Tibial nerve (tissue), 4 donors: ENCODE measurements at regions not wholly inside any gene's neighbourhood (a gene's known extent, or its start where the extent isn't known, plus 50 kb on each side); places are given as distances from the start of the nearest gene placed in this dataset.

ENCODE experiments used
- DNase-seq, 2 donors: peaks; one replicate each; pipeline ENCODE4 v3.0.0-alpha.2; 2019; ENCODE audit warnings: low spot score in 2 of 2
- H3K27ac ChIP-seq, 4 donors: fragments of 200-600 bp; sonication (generic) in 3 of 4; one replicate each; pipeline ENCODE4 v1.5.1; 2017 to 2019; ENCODE audit warnings: mild to moderate bottlenecking in 1 of 4
- H3K27me3 ChIP-seq, 2 donors: fragments of 200-600 bp; sonication (generic) in 1 of 2; one replicate each; pipeline versions ENCODE4 v1.5.1 to v1.6.0; 2017 to 2019
- H3K36me3 ChIP-seq, 3 donors: fragments of 200-600 bp; sonication (generic); one replicate each; pipeline ENCODE4 v1.5.1; 2018 to 2019
- H3K4me1 ChIP-seq, 4 donors: fragments of 200-600 bp; sonication (generic) in 3 of 4; one replicate each; pipeline ENCODE4 v1.5.1; 2017 to 2019
- H3K4me3 ChIP-seq, 4 donors: fragments of 200-600 bp; sonication (generic) in 3 of 4; one replicate each; pipeline ENCODE4 v1.5.1; 2017 to 2019; ENCODE audit warnings: mild to moderate bottlenecking in 1 of 4, moderate library complexity in 1 of 4
- H3K9me3 ChIP-seq, 4 donors: fragments of 200-600 bp; sonication (generic) in 3 of 4; one replicate each; pipeline ENCODE4 v1.5.1; 2017 to 2019
- CTCF ChIP-seq, 5 experiments: fragments of 200-600 bp in 3 of 5; fragments of 450-650 bp in 2 of 5; sonication (generic) in 3 of 5; IDR thresholded peaks; one replicate each; pipeline ENCODE4 v1.5.1; 2016 to 2019; ENCODE audit warnings: antibody characterized with exemption in 5 of 5, mild to moderate bottlenecking in 3 of 5, moderate library complexity in 2 of 5
- EP300 ChIP-seq, 2 donors: sonication (generic); formaldehyde crosslinking; IDR thresholded peaks; one replicate each; pipeline ENCODE4 v1.6.1; 2017; ENCODE audit warnings: antibody characterized with exemption in 2 of 2, mild to moderate bottlenecking in 1 of 2
- POLR2A ChIP-seq, 2 donors: fragments of 450-650 bp; IDR thresholded peaks; one replicate each; pipeline ENCODE4 v1.6.1; 2017; ENCODE audit warnings: antibody characterized with exemption in 2 of 2, mild to moderate bottlenecking in 2 of 2, moderate library complexity in 2 of 2
- WGBS, 2 donors: methylation state at CpG; one replicate each; pipeline ENCODE4 v1.1.5; 2018; 5-methylcytosine and 5-hydroxymethylcytosine counted together

GRCh38 chr6:139985236-139985815, 610.9 kb upstream of the CITED2 start:
- no peaks in the 10 kb centered on the region for H3K36me3 ChIP-seq
- no peak for DNase-seq
- H3K4me3 ChIP-seq: no peak overlapping the region
- no peak for TF ChIP-seq EP300 (IDR thresholded peaks at IDR 0.05)
- no peak for TF ChIP-seq CTCF (IDR thresholded peaks at IDR 0.05)
- TF ChIP-seq POLR2A (IDR thresholded peaks at IDR 0.05): no peak
- no peaks in the 10 kb centered on the region for H3K9me3 ChIP-seq
- H3K27me3 ChIP-seq: no peaks in the 10 kb centered on the region
- peaks cover 0 to 34% (median 12%) of the 10 kb centered on the region in 4 donors for H3K4me1 ChIP-seq
- H3K27ac ChIP-seq: no peak overlapping the region

GRCh38 chr6:139984317-139984716, 609.9 kb upstream of the CITED2 start:
- TF ChIP-seq CTCF (IDR thresholded peaks at IDR 0.05) (no peak), POLR2A (IDR thresholded peaks at IDR 0.05) (no peak), EP300 (IDR thresholded peaks at IDR 0.05) (no peak)
- H3K36me3 ChIP-seq: no peaks in the 10 kb centered on the region
- H3K27me3 ChIP-seq: no peaks in the 10 kb centered on the region
- H3K9me3 ChIP-seq: no peaks in the 10 kb centered on the region
- H3K4me3 ChIP-seq: no peak overlapping the region
- H3K4me1 ChIP-seq: peaks cover 0 to 35% (median 12%) of the 10 kb centered on the region in 4 donors
- no peak overlapping the region for H3K27ac ChIP-seq
- DNase-seq: no peak
- 91 to 93% methylated on average over 6 of the region's 6 CpGs for WGBS, 2 donors

GRCh38 chr6:139983555-139984276, 609.3 kb upstream of the CITED2 start:
- Histone ChIP-seq H3K9me3 (no peaks in the 10 kb centered on the region), H3K27me3 (no peaks in the 10 kb centered on the region), H3K36me3 (no peaks in the 10 kb centered on the region), H3K4me1 (peaks cover 0 to 41% (median 12%) of the 10 kb centered on the region in 4 donors), H3K4me3 (no peak overlapping the region), H3K27ac (peak overlapping the region in 2 of 4 donors; percentile 42 to 52)
- TF ChIP-seq EP300 (IDR thresholded peaks at IDR 0.05) (no peak), POLR2A (IDR thresholded peaks at IDR 0.05) (no peak), CTCF (IDR thresholded peaks at IDR 0.05) (no peak)
- WGBS, 2 donors: 37 to 46% methylated on average over 5 of the region's 5 CpGs
- DNase-seq: no peak

GRCh38 chr6:139982652-139983295, 608.3 kb upstream of the CITED2 start:
- Histone ChIP-seq H3K4me3 (no peak overlapping the region), H3K4me1 (peaks cover 0 to 50% (median 12%) of the 10 kb centered on the region in 4 donors), H3K36me3 (no peaks in the 10 kb centered on the region), H3K27ac (peak overlapping the region in 2 of 4 donors; percentile 42 to 52), H3K9me3 (no peaks in the 10 kb centered on the region), H3K27me3 (no peaks in the 10 kb centered on the region)
- WGBS, 2 donors: 18 to 26% methylated on average over 4 of the region's 4 CpGs
- DNase-seq: no peak
- TF ChIP-seq POLR2A (IDR thresholded peaks at IDR 0.05) (no peak), CTCF (IDR thresholded peaks at IDR 0.05) (no peak), EP300 (IDR thresholded peaks at IDR 0.05) (no peak)

GRCh38 chr6:139982195-139982594, 607.7 kb upstream of the CITED2 start:
- Histone ChIP-seq H3K4me1 (peaks cover 0 to 52% (median 12%) of the 10 kb centered on the region in 4 donors), H3K27ac (peak overlapping the region in 2 of 4 donors; percentile 42 to 59), H3K36me3 (no peaks in the 10 kb centered on the region), H3K9me3 (no peaks in the 10 kb centered on the region), H3K27me3 (no peaks in the 10 kb centered on the region), H3K4me3 (no peak overlapping the region)
- TF ChIP-seq EP300 (IDR thresholded peaks at IDR 0.05) (no peak), POLR2A (IDR thresholded peaks at IDR 0.05) (no peak), CTCF (IDR thresholded peaks at IDR 0.05) (no peak)
- no peak for DNase-seq
- 0% methylated on average over 1 of the region's 1 CpG for WGBS, 2 donors
